ENCODE measurements at regions not wholly inside any gene's neighbourhood (a gene's known extent, or its start where the extent isn't known, plus 50 kb on each side); places are given as distances from the start of the nearest gene placed in this dataset.

DNA sequence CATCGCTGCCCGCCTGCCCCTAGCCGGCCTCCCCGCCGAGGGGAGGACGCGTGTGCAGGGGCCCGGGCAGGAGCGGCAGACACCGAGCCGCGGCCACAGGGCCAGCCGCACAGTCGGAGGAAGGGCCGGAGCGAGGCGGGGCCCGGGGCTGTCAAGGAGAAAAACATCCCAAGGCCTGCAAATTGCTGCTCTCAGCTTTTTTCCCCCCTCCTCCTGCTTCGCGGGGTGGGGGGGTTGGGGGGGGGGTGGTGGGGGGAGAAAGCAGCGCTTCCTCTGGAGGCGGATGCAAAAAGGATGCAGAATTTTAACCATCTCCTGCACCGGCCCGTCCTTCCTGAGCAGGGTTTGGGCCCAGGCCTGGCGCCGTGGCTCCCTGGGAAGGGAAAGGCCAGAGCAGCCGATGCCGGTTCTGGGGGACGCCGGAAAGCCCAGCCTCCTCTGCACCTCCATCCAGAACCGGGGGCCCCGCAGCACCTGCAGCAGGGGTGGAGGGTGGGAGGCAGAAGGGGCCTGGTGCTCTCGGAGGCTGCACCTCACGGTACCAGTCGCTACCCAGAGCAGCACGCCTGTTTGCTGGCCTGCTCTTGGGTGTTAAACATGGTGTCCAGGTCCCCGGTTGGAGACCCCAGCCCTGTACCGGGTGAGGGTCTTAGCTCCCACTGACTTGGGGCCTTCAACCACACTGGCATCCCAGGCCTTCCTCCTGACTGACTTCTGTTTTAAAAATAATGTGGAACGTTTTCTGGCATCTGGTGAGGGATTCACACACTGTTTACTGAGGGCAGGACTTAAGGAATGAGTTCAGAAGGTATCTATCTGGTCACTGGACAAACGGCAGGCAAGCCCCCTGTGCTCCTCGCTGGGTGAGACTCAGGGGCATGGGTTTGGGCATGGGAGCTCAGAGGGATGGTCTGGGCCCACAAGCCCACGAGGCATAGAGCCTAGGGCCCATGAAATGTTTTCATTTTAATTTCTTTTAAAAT lies 77.4 kb upstream of the WNT7B start:
- FAIRE-seq, result no peak

DNA sequence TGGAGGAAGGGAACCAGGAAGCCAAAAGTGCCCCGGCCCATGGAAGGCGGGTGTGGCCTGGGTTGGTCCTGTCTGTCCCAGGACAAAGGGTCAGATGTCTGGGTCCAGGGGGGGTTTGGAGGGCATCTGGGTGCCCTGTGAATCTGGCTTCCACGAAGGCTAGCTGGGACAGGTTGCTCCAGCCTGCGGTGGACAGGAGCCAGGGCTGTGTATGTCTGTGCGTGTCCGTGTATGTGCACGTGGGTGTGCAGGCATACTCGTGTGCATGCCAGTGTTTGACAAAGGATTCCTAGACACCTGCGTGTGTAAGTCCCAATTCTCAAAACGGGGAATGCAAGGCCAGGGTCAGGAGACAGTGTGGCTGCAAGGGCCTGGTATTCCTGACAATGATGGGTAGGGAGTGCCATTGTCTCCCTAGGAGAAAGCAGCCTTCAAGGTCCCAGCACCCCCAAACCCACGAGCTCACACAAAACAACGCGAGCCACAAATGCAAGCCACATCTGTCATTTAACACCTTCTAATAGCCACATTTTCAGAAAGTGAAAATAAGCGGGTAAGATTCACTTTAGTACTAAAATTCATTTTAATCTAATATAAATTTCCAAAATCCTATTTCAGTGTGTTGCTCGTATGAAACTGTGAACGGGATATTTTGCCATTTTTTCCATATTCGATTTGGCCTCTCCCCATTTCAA lies 78.4 kb upstream of the WNT7B start:
- FAIRE-seq, result no peak

DNA sequence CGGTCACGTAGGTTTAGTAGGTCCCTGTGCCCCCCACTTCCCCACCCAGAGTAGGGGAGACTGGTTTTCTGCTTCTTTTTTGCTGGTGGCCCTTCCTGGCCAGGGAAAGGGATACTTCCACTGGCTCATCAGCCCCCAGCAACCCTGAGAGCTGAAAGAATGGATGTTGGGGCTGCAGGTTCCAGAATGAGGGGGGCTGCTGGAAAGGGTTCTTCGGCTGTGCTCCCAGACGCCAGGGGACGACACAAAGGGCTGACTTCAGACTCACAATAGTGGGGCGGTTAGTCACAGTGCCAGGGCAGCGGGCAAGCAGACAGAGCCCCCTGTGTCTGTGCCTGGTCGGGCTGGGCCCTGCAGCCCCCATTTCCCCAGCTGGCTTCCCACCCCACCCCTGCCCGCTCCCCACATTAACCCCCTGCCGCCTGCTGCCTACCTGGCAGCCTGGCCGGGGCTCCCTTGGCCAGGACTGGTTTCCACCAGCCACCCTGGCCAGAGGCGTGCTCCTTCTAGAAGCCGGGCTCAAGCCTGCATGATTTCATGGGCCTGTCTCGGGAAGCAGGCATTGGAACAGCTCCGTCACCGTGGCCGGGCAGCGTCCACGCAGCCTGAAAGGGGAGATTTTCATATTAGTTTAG lies 79.1 kb upstream of the WNT7B start:
- no peak for FAIRE-seq

DNA sequence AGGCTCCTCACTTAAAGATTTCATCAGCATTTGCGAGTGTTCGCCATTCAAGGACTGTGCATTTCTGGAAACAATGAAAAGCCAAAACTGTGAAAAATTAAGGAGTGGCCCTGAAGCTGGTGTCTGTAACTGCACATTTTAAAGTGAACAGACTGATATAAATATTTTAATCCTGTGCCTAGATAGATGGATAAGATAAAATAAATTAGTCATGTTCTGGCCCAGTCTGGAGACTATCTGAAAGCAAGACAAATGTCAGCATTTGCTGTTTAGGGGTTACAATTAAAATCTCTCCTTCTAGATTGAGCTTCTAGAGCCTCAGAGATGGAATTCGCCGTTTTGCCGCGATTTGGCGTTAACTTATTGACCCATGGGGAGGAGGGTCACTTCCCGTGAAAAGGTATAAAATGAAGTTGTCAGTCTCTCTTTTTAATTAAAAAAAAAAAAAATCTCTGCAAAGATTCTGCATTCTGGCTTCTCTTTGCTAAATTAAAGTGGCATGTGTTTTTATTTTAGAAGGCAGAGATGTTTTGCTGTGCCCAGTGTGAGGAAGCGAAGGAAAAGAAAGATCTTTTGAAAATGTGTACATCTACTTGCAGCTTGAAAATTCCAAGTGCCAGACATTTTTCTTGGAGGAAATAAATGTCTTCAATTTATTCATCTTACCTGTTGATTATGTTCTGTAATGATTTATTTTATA lies 79.7 kb upstream of the WNT7B start:
- FAIRE-seq, result no peak

DNA sequence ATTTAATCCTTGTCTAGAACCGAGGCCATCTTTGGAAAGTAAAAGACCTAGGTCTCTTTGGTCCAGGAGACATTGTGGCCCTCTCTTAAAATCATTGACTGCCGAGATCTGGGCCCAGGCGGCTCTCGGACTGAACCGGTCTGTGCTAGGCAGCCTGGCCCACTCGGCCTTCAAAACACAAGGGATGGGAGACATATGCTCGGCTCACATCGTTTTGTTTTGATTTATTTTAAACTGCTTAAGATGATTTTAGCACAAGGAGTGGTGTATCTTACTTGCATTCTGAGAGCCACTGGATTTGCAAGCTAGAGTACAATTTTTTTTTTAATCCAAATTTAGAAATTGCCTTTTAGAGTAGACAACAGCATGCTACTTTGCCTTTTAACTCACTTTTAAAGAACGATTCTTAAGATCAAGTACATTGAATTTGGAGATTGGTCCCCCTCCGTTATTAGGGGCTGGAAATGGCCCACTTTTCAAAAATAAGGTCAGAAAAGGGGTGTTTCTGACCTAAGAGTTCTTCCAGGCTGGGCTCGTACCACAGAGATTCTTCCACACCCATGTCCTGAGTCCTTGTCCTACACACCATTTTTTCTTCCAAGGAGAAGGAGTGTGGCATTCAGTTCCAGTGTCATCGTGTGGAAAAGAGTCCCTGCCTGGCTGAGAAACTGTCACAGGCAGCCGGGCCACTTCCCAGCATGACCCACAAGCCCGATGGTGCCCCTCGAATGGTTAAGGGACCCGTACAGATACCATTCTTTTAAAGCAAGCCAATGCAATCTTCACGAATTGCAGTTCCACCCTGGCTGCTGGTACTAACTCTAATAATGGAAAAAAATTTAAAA lies 80.5 kb upstream of the WNT7B start:
- FAIRE-seq, result peak; percentile 9

DNA sequence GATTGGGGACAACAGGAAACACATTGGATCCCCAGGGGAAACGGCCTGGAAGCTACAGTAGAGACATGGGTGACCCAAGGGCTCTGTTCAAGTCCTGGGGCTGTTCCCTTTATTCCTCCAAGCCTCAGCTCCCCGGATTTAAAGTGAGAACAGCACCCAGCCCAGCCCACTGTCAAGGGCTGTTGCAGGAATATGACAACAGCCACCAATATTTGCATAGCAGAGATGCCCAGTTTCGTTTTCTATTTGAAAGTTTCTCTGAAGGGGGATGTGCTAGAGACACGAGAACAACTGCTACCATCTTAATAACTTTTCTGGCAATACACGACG lies 81.1 kb upstream of the WNT7B start:
- peak; percentile 77 for FAIRE-seq

- FAIRE-seq, result no peak
These were observed 81.9 kb upstream of the WNT7B start for GRCh38 chr22:46058591-46059519.

DNA sequence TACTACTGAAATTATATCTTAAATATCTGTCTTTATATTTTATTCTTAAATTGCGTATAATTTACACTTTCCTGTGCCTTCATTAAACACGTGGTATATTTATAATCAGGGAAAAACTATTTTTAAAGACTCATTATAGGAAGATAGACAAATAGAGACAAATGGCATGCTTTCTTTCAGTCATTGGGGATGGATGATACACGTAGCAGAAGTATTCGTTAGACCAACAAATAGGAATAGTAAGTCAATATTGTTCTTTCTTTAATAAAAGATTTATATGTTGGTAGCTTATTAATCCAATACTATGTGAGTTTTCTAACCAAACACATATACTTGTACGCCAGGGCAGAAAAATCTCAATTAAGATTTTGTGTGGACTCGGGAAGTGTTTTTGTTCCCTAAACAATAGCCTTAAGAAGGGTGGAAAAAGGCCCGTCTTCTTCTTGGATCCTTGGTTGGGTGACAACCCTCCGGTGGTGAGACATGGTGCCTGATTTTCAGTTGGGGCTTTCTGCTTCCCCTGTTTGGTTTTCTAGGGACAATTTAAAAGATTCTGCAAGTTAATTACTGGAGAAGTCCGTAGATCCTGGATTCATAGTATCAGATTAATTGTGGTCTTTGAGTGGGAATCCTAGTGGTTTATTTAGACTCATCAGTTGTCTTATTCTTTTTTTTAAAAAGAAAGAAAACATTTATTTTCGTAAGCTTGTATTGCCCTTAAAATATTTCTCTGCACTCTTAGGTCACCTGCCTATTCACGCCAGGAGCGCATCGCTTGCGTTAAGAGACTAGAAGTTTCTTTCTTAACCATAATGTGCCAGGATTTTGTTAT lies 83.5 kb upstream of the WNT7B start:
- no peak for FAIRE-seq

DNA sequence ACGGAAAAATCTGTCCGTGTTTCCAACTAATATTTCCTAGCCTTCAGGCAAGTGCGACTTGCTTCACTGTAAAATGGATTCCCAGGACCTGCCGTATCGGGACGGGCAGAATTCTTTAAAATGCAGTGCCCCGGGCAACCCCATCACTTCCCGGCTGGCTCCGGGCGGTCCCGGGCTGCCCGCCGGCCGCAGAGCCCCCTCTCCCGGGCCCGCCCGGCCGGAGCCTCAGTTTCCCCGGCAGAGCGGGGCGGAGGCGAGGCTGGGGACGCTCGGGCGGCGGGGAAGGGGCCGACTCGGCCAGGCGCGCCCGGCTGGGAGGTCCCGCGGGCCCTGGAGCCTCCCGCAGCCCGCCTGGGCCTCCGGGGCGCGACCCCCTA lies 84.2 kb upstream of the WNT7B start:
- FAIRE-seq, result no peak

DNA sequence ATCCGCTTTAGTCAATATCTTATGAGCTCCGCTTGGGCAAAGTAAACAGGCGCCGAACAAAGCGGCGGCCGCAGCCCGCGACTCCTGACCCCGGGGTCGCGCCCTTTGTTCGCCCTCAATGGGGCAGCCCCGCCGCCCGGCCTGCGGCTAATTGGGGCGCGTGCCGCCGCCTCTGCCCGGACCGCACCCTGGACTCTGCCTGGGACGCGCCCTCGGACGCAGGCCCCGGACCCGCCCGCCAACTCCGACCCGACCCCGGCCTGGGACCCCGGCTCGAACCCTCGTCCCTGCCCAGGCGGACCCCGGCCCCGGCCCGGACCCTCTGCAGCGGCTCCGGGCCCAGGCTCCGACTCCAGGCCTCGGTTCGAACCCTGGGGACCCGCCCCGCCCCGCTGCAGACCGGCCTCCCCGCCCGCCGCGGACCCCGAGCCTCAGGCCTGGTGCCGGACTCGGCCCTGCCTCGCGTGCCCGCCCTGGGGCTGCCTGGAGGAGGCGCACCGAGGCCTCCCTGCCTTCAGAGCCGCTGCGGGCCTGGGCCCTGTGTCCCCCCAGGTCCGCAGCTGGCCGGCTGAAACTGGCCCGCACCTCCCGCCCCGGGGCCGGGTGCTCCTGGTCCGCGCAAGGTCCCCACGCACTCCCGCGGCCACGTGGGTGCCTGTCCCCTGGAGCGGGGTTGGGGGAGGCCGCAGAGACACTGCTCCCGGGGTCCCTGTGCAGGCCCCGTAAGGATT lies 84.7 kb upstream of the WNT7B start:
- no peak for FAIRE-seq

DNA sequence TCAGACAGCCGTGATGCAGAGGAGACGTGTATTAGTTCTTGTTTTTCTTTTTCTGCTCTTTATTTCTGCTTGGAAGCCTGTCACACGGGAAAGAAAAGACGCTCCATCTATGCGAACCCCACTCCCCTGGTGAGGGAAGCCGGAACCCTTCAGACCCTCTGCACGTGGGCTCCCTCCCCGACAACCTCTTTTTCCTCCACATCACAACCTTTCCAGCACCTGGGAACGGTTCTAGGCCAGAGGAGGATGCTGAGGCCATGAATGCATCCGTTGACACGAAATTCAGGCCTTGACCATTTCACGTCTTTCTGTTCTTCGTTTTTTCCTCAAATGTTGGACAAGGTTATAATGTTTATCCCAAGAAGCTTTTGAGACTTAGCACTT lies 85.3 kb upstream of the WNT7B start:
- no peak for FAIRE-seq

DNA sequence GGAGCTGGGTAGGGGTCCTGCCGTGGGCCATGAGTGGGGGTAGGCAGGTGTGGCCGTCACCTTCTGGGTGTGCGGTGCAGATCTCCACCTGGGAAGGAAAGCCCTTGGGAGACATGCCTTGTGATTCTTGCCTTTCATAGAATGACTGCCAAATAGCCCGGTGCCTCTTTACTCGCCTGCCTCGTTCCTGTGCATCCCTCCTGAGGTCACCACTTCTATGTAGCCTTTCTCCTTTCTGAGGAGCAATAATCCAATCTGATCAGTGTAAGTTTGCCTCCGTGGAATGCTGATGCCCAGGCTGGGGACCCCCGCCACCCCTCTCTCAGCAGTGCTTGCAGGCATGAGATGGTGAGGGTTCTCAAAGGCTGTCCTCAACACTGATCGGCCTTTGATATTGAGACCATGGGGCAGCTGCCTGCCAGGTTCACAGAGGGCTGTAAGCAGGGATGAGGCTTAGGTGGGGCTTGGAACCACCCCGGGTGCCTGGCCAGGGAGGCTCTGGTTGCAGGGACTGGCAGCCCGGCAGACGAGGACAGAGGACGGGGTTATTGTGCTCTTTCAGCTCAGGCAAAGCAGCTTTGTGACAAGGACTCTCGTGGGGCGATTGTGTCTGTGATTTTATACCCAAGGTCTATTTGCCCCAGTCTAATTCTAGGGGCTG lies 86.1 kb upstream of the WNT7B start:
- FAIRE-seq, result no peak

GRCh38 chr22:46063846-46064227 lies 86.5 kb upstream of the PPARA start:
- no peak for FAIRE-seq

DNA sequence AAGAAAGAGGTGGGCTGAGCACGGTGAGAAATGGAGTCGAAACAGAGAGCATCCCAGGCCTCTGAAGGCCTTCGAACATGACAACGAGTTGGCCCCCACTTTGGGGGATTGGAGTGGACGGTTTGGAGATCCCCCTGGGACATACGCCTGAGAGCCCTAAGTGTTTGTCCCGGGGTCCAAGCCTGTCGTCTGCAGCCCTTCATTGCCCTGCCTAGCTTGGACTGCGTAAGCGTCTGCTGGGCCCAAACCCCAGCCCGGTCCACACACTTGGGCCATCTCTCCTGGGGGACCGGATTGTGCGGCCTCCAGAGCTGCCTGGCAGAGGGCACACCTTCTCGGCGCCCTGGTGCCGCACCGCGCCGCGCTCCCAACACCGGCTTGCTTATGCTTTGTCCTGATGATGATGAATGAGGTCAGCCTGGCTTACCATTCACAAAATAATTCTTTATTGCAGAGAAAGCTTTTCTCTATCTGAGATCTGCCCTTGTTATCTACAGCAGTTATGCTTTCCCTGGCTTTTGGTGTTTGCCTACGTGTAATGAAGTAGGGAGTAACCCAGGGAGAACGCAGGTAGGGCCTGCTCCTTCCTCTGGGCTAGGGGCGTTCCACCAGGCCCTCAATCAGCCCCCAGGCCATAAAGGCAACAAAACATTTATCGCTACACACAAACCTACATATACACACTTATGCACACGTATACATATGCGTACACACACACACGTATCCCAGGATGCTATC lies 85.9 kb upstream of the PPARA start:
- FAIRE-seq, result no peak

DNA sequence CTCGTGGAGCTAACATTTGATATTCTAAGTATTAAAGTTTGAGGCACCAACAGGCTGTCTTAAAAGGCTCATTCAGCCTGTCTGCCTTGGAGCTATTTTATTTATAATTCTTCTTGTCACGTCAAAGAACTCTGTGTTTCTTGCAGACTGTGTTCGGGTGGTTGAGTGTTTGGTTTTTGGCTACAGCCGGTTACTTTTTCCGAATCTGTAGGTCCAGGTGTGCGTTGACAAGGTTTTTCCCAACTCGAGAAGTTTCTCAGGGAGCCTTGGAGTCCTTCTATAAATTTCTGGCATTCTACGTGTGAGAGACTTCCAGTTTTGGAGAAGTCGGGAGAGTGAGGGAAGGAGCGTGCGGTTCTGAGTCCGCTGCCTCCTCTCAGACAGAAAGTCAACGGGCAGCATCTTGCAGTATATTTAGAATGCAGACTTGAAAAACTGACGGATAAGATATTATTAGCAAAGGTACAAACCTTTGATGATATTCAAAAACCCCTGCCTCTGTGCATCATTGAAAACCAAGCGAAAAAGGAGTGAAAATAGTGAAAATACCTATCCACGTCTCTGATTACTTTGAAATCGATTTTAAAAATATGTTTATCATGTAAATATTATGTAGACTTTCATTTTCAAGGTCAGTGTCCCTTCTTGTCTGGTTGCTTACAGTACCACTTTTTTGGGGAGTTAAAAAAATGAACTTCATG lies 85.2 kb upstream of the PPARA start:
- no peak for FAIRE-seq

- FAIRE-seq, result peak; percentile 96
These were observed 84.5 kb upstream of the PPARA start for GRCh38 chr22:46065691-46066454.

- FAIRE-seq, result no peak
These were observed 83.6 kb upstream of the PPARA start for GRCh38 chr22:46066691-46067090.
